ENCODE measurements at regions not wholly inside any gene's neighbourhood (a gene's known extent, or its start where the extent isn't known, plus 50 kb on each side); places are given as distances from the start of the nearest gene placed in this dataset.

DNA sequence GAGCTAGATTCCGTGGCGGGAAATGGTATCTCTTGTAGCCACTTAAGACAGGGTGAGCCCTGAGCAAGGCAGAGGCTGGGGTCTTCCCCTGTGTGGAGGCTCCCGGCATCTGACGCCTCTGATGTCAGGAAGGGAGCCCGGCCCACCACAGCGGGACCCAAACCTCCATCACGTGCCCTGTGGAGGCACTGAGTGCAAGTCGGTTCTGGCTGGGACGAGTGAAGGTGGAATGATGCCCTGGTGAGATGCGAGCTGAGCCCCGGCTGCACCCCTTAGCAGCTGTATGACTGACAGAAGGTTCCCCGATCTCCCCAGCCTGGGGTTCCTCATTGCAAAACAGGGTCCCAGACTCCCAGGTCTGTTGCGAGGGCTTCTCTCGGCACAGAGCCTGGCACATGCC, 187.4 kb upstream of the TNRC6C start:
- no peaks in the 10 kb centered on the region for H3K27me3 ChIP-seq
- H3K4me3 ChIP-seq = no peak overlapping the region
- no peak overlapping the region for H3K27ac ChIP-seq
- DNase-seq (no peak), ATAC-seq (no peak), FAIRE-seq (no peak)
- TF ChIP-seq, protein P1, sequence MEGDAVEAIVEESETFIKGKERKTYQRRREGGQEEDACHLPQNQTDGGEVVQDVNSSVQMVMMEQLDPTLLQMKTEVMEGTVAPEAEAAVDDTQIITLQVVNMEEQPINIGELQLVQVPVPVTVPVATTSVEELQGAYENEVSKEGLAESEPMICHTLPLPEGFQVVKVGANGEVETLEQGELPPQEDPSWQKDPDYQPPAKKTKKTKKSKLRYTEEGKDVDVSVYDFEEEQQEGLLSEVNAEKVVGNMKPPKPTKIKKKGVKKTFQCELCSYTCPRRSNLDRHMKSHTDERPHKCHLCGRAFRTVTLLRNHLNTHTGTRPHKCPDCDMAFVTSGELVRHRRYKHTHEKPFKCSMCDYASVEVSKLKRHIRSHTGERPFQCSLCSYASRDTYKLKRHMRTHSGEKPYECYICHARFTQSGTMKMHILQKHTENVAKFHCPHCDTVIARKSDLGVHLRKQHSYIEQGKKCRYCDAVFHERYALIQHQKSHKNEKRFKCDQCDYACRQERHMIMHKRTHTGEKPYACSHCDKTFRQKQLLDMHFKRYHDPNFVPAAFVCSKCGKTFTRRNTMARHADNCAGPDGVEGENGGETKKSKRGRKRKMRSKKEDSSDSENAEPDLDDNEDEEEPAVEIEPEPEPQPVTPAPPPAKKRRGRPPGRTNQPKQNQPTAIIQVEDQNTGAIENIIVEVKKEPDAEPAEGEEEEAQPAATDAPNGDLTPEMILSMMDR (IDR thresholded peaks at IDR 0.05) = no peak
- no peaks in the 10 kb centered on the region for H3K9me3 ChIP-seq
- WGBS, 2 donors = 63 to 76% methylated on average over 14 of the region's 14 CpGs
- intact Hi-C loops (cut with DNase I) = no loop called here
- H3K4me1 ChIP-seq = no peaks in the 10 kb centered on the region
- H3K36me3 ChIP-seq = no peaks in the 10 kb centered on the region

DNA sequence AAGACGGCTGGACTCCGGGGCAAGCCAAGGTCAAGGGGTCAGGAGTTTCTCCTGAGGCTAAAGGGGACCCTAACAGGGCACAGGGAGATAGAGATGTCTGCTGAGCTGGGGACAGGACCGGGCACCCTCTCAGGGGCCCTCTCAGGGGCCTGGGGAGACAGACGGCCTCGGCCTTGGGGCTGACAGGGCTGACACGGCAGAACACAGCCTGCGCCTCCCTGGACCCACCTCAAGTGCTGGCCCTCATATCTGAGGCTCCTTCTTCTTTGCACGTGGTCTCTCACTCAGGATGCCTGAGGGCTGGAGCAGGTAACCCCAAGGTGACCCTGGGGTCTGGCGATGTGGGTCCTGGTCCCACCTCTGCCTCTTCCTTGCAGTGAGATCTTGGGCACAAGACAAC, 186.9 kb upstream of the TNRC6C start:
- DNase-seq (peak in 1 of 6 donors; percentile 50), FAIRE-seq (no peak), ATAC-seq (no peak)
- H3K36me3 ChIP-seq = no peaks in the 10 kb centered on the region
- no peak overlapping the region for H3K4me3 ChIP-seq
- TF ChIP-seq, protein P1 (IDR thresholded peaks at IDR 0.05) = no peak
- H3K9me3 ChIP-seq = no peaks in the 10 kb centered on the region
- H3K4me1 ChIP-seq = no peaks in the 10 kb centered on the region
- intact Hi-C loops (cut with DNase I) = no loop called here
- no peak overlapping the region for H3K27ac ChIP-seq
- 42 to 68% methylated on average over 9 of the region's 9 CpGs for WGBS, 2 donors
- no peaks in the 10 kb centered on the region for H3K27me3 ChIP-seq

DNA sequence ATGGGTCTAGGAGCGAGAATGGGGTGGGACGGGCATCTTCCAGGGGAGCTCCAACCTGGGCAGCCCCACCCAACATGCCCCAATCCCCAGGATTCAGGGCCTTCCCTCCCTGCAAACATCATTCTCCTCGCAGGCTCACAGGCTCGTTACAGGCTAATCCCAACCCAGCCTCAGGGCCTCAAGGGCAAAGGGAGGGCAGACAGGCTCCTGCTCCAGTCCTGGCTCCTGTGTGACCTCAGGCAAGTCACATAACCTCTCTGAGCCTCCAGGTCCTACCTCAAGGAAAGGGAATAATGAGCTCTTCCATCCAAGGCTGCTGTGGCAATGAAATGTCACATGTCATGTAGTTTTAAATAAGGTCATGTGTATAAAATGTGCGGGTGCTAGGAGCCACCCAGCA, 186.5 kb upstream of the TNRC6C start:
- no peaks in the 10 kb centered on the region for H3K27me3 ChIP-seq
- no peaks in the 10 kb centered on the region for H3K4me1 ChIP-seq
- H3K9me3 ChIP-seq = no peaks in the 10 kb centered on the region
- no peak for ATAC-seq
- DNase-seq = no peak
- WGBS, 2 donors = 55 to 57% methylated on average over 5 of the region's 5 CpGs
- FAIRE-seq = no peak
- TF ChIP-seq, protein P1 (IDR thresholded peaks at IDR 0.05) = no peak
- H3K4me3 ChIP-seq = no peak overlapping the region
- H3K27ac ChIP-seq = no peak overlapping the region
- intact Hi-C loops (cut with DNase I) = no loop called here
- H3K36me3 ChIP-seq = no peaks in the 10 kb centered on the region

DNA sequence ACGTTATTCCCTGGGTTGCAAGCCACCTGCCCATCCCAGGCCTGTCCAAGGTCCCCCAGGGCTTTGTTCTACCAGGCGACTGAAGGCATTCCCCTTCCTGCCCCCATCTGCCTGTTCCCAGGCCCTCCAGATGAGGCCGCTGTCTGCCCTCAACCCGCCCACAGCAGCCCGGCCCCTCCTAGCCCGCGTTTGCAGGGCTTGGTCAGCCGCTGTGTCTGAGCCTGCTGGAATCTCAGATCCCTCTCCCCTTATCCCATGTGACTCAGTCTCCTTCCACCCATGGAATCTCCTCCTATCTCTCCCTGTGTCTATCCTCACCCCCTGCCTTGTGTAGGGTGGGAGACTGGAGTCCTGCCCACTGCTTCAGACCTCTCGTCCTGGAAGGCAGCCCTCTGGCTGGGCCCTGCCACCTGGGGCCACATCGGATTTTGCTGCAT, 186.0 kb upstream of the TNRC6C start:
- intact Hi-C loops (cut with DNase I) = no loop called here
- no peaks in the 10 kb centered on the region for H3K27me3 ChIP-seq
- H3K9me3 ChIP-seq = no peaks in the 10 kb centered on the region
- WGBS, 2 donors = 17% methylated on average over 10 of the region's 10 CpGs
- H3K4me1 ChIP-seq = no peaks in the 10 kb centered on the region
- FAIRE-seq = no peak
- DNase-seq = peak; percentile 10 to 81 (median 44)
- H3K27ac ChIP-seq = no peak overlapping the region
- TF ChIP-seq, protein P1 (IDR thresholded peaks at IDR 0.05) = peak; percentile 22 to 48 (median 30)
- ATAC-seq = peak in 3 of 4 donors; percentile 77 to 94 (median 91)
- H3K36me3 ChIP-seq = no peaks in the 10 kb centered on the region
- H3K4me3 ChIP-seq = no peak overlapping the region

DNA sequence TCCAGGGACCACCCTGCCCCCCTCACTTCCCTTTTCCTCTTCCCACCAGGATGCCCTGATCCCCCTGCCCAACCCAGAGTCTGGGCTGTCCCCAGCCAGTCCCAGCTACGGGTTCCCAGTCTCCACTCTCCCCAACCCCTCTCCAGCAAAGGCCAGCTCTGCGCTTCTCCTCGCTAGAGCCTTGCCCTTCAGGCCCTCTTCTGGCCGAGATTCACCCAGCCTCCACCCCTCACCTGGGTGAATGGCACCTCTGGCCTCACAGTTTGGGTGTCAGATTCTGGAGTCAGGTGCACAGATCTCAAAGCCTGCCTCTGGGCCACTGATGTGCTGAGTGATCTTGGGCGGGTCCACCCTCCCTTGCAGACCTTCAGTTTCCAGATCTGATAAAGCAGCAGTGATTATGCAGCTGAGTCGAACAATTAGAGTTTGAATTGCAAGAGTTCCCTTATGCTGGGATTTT, 185.6 kb upstream of the TNRC6C start:
- ATAC-seq (no peak), DNase-seq (no peak), FAIRE-seq (no peak)
- Histone ChIP-seq H3K9me3 (no peaks in the 10 kb centered on the region), H3K4me1 (no peaks in the 10 kb centered on the region), H3K4me3 (no peak overlapping the region), H3K27ac (no peak overlapping the region), H3K36me3 (no peaks in the 10 kb centered on the region), H3K27me3 (no peaks in the 10 kb centered on the region)
- WGBS, 2 donors = 44 to 55% methylated on average over 6 of the region's 6 CpGs
- intact Hi-C loops (cut with DNase I) = no loop called here
- TF ChIP-seq, protein P1 (IDR thresholded peaks at IDR 0.05) = no peak

Measured in pancreas (tissue), 10 donors.